H9 (cell line): ENCODE measurements at regions not wholly inside any gene's neighbourhood (a gene's known extent, or its start where the extent isn't known, plus 50 kb on each side); places are given as distances from the start of the nearest gene placed in this dataset.

ENCODE experiments used
- DNase-seq: peaks from one replicate; pipeline ENCODE4 v3.0.0-alpha.2; 2017
- H2AFZ ChIP-seq: one replicate; pipeline ENCODE4 v1.6.1; 2013; ENCODE audit warnings: mild to moderate bottlenecking, low read length, control low read depth, moderate library complexity
- H2AK5ac ChIP-seq: 2 replicates; pipeline ENCODE4 v1.6.1; 2013; ENCODE audit warnings: low read length, control low read depth, mixed read lengths; ENCODE audit not compliant: insufficient read length
- H2BK120ac ChIP-seq: one replicate; pipeline ENCODE4 v1.6.1; 2013; ENCODE audit warnings: low read depth, mild to moderate bottlenecking, low read length, control low read depth, inconsistent platforms; ENCODE audit not compliant: poor library complexity, severe bottlenecking
- H2BK12ac ChIP-seq: 2 replicates; pipeline ENCODE4 v1.6.1; 2013; ENCODE audit warnings: low read length, control low read depth, mixed read lengths, low read depth; ENCODE audit not compliant: insufficient read length
- H2BK15ac ChIP-seq: 2 replicates; pipeline ENCODE4 v1.6.1; 2013; ENCODE audit warnings: low read depth, low read length, control low read depth
- H2BK20ac ChIP-seq: one replicate; pipeline ENCODE4 v1.6.1; 2013; ENCODE audit warnings: low read depth, mild to moderate bottlenecking, low read length, control low read depth, inconsistent platforms; ENCODE audit not compliant: poor library complexity, severe bottlenecking
- H2BK5ac ChIP-seq: 2 replicates; pipeline ENCODE4 v1.6.1; 2013; ENCODE audit warnings: low read length, control low read depth, mixed read lengths; ENCODE audit not compliant: insufficient read length
- H3K14ac ChIP-seq: 2 replicates; pipeline ENCODE4 v1.6.1; 2013; ENCODE audit warnings: low read length, control low read depth; ENCODE audit not compliant: insufficient read depth
- H3K18ac ChIP-seq: 2 replicates; pipeline ENCODE4 v1.6.1; 2013; ENCODE audit warnings: low read depth, mild to moderate bottlenecking, mixed read lengths, low read length, control low read depth; ENCODE audit not compliant: insufficient read length
- H3K23ac ChIP-seq: 2 replicates; pipeline ENCODE4 v1.6.1; 2013; ENCODE audit warnings: low read length, control low read depth, mixed read lengths, low read depth; ENCODE audit not compliant: insufficient read length
- H3K23me2 ChIP-seq: 2 replicates; pipeline ENCODE4 v1.6.1; 2013; ENCODE audit warnings: low read depth, mild to moderate bottlenecking, mixed read lengths, low read length, control low read depth; ENCODE audit not compliant: insufficient read length, poor library complexity, severe bottlenecking
- H3K27ac ChIP-seq: 2 replicates; pipeline ENCODE4 v1.5.1; 2013; ENCODE audit warnings: low read length, control low read depth, mixed read lengths, low read depth; ENCODE audit not compliant: insufficient read length
- H3K27me3 ChIP-seq: 2 replicates; pipeline ENCODE4 v1.6.1; 2013; ENCODE audit warnings: low read length, control low read depth, inconsistent platforms; ENCODE audit not compliant: insufficient read depth
- H3K4ac ChIP-seq: 2 replicates; pipeline ENCODE4 v1.6.1; 2013; ENCODE audit warnings: low read depth, mild to moderate bottlenecking, control low read depth, inconsistent platforms, low read length, moderate library complexity
- H3K4me1 ChIP-seq: 2 replicates; pipeline ENCODE4 v1.6.1; 2013; ENCODE audit warnings: low read length, control low read depth, inconsistent platforms; ENCODE audit not compliant: insufficient read depth
- H3K4me2 ChIP-seq: 2 replicates; pipeline ENCODE4 v1.6.1; 2013; ENCODE audit warnings: low read length, control low read depth, mixed read lengths; ENCODE audit not compliant: insufficient read length, insufficient read depth
- H3K56ac ChIP-seq: 2 replicates; pipeline ENCODE4 v1.6.1; 2013; ENCODE audit warnings: low read depth, mild to moderate bottlenecking, mixed read lengths, low read length, control low read depth; ENCODE audit not compliant: insufficient read length
- H3K79me1 ChIP-seq: 2 replicates; pipeline ENCODE4 v1.6.1; 2013; ENCODE audit warnings: low read depth, mild to moderate bottlenecking, moderate library complexity, low read length, control low read depth, inconsistent platforms; ENCODE audit not compliant: insufficient read depth, poor library complexity, severe bottlenecking
- H3K79me2 ChIP-seq: 2 replicates; pipeline ENCODE4 v1.6.1; 2013; ENCODE audit warnings: low read length, control low read depth, inconsistent platforms; ENCODE audit not compliant: insufficient read depth
- H3K9ac ChIP-seq: 2 replicates; pipeline ENCODE4 v1.6.1; 2013; ENCODE audit warnings: low read length, control low read depth, mixed read lengths; ENCODE audit not compliant: insufficient read length; ENCODE audit errors: extremely low read depth
- H3K9me3 ChIP-seq: one replicate; pipeline ENCODE4 v1.6.1; 2013; ENCODE audit warnings: low read depth, low read length, inconsistent platforms; ENCODE audit not compliant: control insufficient read depth
- H3T11ph ChIP-seq: one replicate; pipeline ENCODE4 v1.6.1; 2013; ENCODE audit warnings: mild to moderate bottlenecking, low read length, control low read depth, inconsistent platforms
- H4K20me1 ChIP-seq: one replicate; pipeline ENCODE4 v1.6.1; 2013; ENCODE audit not compliant: control insufficient read depth, insufficient read length, insufficient read depth
- H4K5ac ChIP-seq: 2 replicates; pipeline ENCODE4 v1.6.1; 2013; ENCODE audit warnings: low read depth, mild to moderate bottlenecking, mixed read lengths, low read length, control low read depth; ENCODE audit not compliant: insufficient read length
- H4K8ac ChIP-seq: replicated peaks from 2 replicates; pipeline ENCODE4 v1.6.1; 2013; ENCODE audit warnings: low read length, control low read depth, mixed read lengths, low read depth; ENCODE audit not compliant: insufficient read length
- H4K91ac ChIP-seq: 2 replicates; pipeline ENCODE4 v1.6.1; 2013; ENCODE audit warnings: low read depth, mild to moderate bottlenecking, moderate library complexity, mixed read lengths, low read length, control low read depth; ENCODE audit not compliant: insufficient read length
- H3K27ac Mint-ChIP-seq, 3 experiments: 2 replicates in 2 of 3; 3 replicates in 1 of 3; pipeline ENCODE4 v1.8.0; 2020 to 2021; ENCODE audit warnings: mixed read lengths in 3 of 3, mild to moderate bottlenecking in 1 of 3, moderate library complexity in 1 of 3
- H3K27me3 Mint-ChIP-seq: 2 replicates; pipeline ENCODE4 v1.8.0; 2021; ENCODE audit warnings: low read depth, mild to moderate bottlenecking, moderate library complexity, mixed read lengths
- H3K36me3 Mint-ChIP-seq, 3 experiments: 2 replicates in 2 of 3; 3 replicates in 1 of 3; pipeline ENCODE4 v1.8.0; 2020 to 2021; ENCODE audit warnings: low read depth in 3 of 3, mixed read lengths in 3 of 3; ENCODE audit not compliant: insufficient read depth in 1 of 3
- H3K4me1 Mint-ChIP-seq, 2 experiments: 2 replicates each; pipeline ENCODE4 v1.8.0; 2020; ENCODE audit warnings: mixed read lengths in 2 of 2
- H3K4me3 Mint-ChIP-seq, 2 experiments: 2 replicates in 1 of 2; 3 replicates in 1 of 2; pipeline ENCODE4 v1.8.0; 2020 to 2021; ENCODE audit warnings: mild to moderate bottlenecking in 2 of 2, mixed read lengths in 2 of 2, moderate library complexity in 1 of 2
- H3K9me3 Mint-ChIP-seq, 2 experiments: 2 replicates in 1 of 2; 3 replicates in 1 of 2; pipeline ENCODE4 v1.8.0; 2020; ENCODE audit warnings: mild to moderate bottlenecking in 2 of 2, mixed read lengths in 2 of 2, moderate library complexity in 1 of 2
- whole genome bisulfite sequencing: extraction: QIAGEN DNeasy Blood & Tissue Kit; methylation state at CpG from one replicate; pipeline ENCODE4 v1.1.7; 2013; ENCODE audit warnings: missing lambda C conversion rate, low lambda C conversion rate, mixed read lengths; ENCODE audit not compliant: insufficient read length; ENCODE audit errors: extremely low coverage; 5-methylcytosine and 5-hydroxymethylcytosine counted together
- TF ChIP-seq, protein P1 (sequence below): fragments of 200-600 bp; sonication (generic); conservative IDR thresholded peaks from 3 replicates; pipeline ENCODE4 v1.8.0; 2021; ENCODE audit warnings: antibody characterized with exemption, mild to moderate bottlenecking

DNA sequence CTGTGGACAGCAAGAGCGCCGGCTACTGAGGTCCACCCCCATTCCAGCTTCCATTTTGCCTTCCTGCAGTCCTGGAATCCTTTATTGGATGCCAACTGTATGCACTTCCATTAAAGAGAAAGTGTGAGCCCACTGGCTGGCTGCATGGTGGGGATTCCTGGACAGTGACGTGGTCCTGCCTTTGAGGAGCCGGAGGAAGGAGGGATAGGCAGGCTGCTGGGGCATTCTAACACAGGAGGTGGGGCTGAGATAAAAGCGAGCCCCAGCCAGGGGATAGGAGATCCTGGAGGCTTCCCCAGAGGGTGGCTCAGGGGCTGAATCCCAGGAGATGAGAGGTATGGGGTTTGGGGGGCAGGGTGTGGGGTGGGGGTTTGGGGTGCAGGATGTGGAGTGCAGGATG, 984.7 kb downstream of the BRD1 start:
- no peak overlapping the region for H3K4ac ChIP-seq
- DNase-seq: no peak
- H3K27ac ChIP-seq: no peak overlapping the region
- no peaks in the 10 kb centered on the region for H3K23me2 ChIP-seq
- no peak overlapping the region for H3K23ac ChIP-seq
- H2AFZ ChIP-seq: no peak overlapping the region
- H3K27ac Mint-ChIP-seq: no peak overlapping the region
- no peaks in the 10 kb centered on the region for H4K20me1 ChIP-seq
- H3K4me3 Mint-ChIP-seq: no peak overlapping the region
- no peak overlapping the region for H2BK20ac ChIP-seq
- H3K4me1 Mint-ChIP-seq: peaks cover 1% of the 10 kb centered on the region in 2 experiments; a peak in 2 of 4 replicates
- H3K27me3 ChIP-seq: no peaks in the 10 kb centered on the region
- H3K9ac ChIP-seq: no peak overlapping the region
- H3K9me3 Mint-ChIP-seq: no peaks in the 10 kb centered on the region
- H2BK5ac ChIP-seq: no peak overlapping the region
- H3K4me1 ChIP-seq: no peaks in the 10 kb centered on the region
- no peak overlapping the region for H3T11ph ChIP-seq
- H2AK5ac ChIP-seq: no peak overlapping the region
- H3K18ac ChIP-seq: peak overlapping the region; percentile 25
- no peak overlapping the region for H2BK120ac ChIP-seq
- WGBS: no CpG with 5 or more reads among the region's 5 CpGs
- no peaks in the 10 kb centered on the region for H3K79me2 ChIP-seq
- H3K9me3 ChIP-seq: no peaks in the 10 kb centered on the region
- H3K14ac ChIP-seq: no peak overlapping the region; the same call in 1 of the 2 replicates
- TF ChIP-seq, protein P1, sequence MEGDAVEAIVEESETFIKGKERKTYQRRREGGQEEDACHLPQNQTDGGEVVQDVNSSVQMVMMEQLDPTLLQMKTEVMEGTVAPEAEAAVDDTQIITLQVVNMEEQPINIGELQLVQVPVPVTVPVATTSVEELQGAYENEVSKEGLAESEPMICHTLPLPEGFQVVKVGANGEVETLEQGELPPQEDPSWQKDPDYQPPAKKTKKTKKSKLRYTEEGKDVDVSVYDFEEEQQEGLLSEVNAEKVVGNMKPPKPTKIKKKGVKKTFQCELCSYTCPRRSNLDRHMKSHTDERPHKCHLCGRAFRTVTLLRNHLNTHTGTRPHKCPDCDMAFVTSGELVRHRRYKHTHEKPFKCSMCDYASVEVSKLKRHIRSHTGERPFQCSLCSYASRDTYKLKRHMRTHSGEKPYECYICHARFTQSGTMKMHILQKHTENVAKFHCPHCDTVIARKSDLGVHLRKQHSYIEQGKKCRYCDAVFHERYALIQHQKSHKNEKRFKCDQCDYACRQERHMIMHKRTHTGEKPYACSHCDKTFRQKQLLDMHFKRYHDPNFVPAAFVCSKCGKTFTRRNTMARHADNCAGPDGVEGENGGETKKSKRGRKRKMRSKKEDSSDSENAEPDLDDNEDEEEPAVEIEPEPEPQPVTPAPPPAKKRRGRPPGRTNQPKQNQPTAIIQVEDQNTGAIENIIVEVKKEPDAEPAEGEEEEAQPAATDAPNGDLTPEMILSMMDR: no peak
- H3K27me3 Mint-ChIP-seq: peaks cover 1% of the 10 kb centered on the region; the same call in 1 of the 2 replicates
- no peak overlapping the region for H4K5ac ChIP-seq
- no peak overlapping the region for H4K91ac ChIP-seq
- no peaks in the 10 kb centered on the region; a peak in 1 of 7 replicates for H3K36me3 Mint-ChIP-seq
- H2BK15ac ChIP-seq: no peak overlapping the region
- H3K79me1 ChIP-seq: no peaks in the 10 kb centered on the region
- H2BK12ac ChIP-seq: no peak overlapping the region
- no peak overlapping the region for H3K4me2 ChIP-seq
- H3K56ac ChIP-seq: no peak overlapping the region
- no peak overlapping the region for H4K8ac ChIP-seq
